Inferior parietal cortex (tissue), 1 donor: ENCODE measurements at regions not wholly inside any gene's neighbourhood (a gene's known extent, or its start where the extent isn't known, plus 50 kb on each side); places are given as distances from the start of the nearest gene placed in this dataset.
"Not testable (repeated sequence)": the region's sequence is repeated elsewhere in the genome, so short reads cannot be mapped to it uniquely, and the experiment has no call there.

ENCODE experiments used
- DNase-seq: peaks from one replicate; pipeline ENCODE4 v3.0.0-alpha.2; 2016; ENCODE audit errors: extremely low spot score

GRCh38 chr1:164433141-164433817 is 125.7 kb upstream of the PBX1 start:
- DNase-seq: no peak

- no peak for DNase-seq
These were observed 125.2 kb upstream of the PBX1 start for GRCh38 chr1:164433818-164434170.

GRCh38 chr1:164440232-164440631 is 118.8 kb upstream of the PBX1 start:
- DNase-seq: peak; percentile 13

GRCh38 chr1:164443166-164443565 is 115.8 kb upstream of the PBX1 start:
- no peak for DNase-seq

GRCh38 chr1:164443836-164444235 is 115.1 kb upstream of the PBX1 start:
- no peak for DNase-seq

GRCh38 chr1:164446020-164446419 is 113.0 kb upstream of the PBX1 start:
- DNase-seq: no peak

- DNase-seq: no peak
These were observed 106.4 kb upstream of the PBX1 start for GRCh38 chr1:164452549-164452948.

GRCh38 chr1:164456272-164456671 is 102.7 kb upstream of the PBX1 start:
- DNase-seq: no peak

GRCh38 chr1:164459176-164459575 is 99.8 kb upstream of the PBX1 start:
- not testable (repeated sequence) for DNase-seq

GRCh38 chr1:164466001-164466421 is 93.0 kb upstream of the PBX1 start:
- DNase-seq: no peak

- DNase-seq: no peak
These were observed 92.6 kb upstream of the PBX1 start for GRCh38 chr1:164466429-164466828.

- DNase-seq: no peak
These were observed 88.0 kb upstream of the PBX1 start for GRCh38 chr1:164470996-164471395.

GRCh38 chr1:164472841-164473240 is 86.1 kb upstream of the PBX1 start:
- DNase-seq: no peak

- no peak for DNase-seq
These were observed 85.4 kb upstream of the PBX1 start for GRCh38 chr1:164473544-164473943.

- DNase-seq: no peak
These were observed 83.2 kb upstream of the PBX1 start for GRCh38 chr1:164475834-164476233.

- no peak for DNase-seq
These were observed 81.6 kb upstream of the PBX1 start for GRCh38 chr1:164477343-164477742.

GRCh38 chr1:164479242-164479641 is 79.7 kb upstream of the PBX1 start:
- no peak for DNase-seq

- DNase-seq: no peak
These were observed 78.6 kb upstream of the PBX1 start for GRCh38 chr1:164480285-164480907.

GRCh38 chr1:164495905-164496304 is 63.1 kb upstream of the PBX1 start:
- DNase-seq: no peak

GRCh38 chr1:164498792-164499191 is 60.2 kb upstream of the PBX1 start:
- DNase-seq: no peak

GRCh38 chr1:164504749-164505148 is 54.2 kb upstream of the PBX1 start:
- DNase-seq: no peak
